Panc1 (cell line): ENCODE measurements at regions not wholly inside any gene's neighbourhood (a gene's known extent, or its start where the extent isn't known, plus 50 kb on each side); places are given as distances from the start of the nearest gene placed in this dataset.

Experiments used
- ATAC-seq: fragments of 200-7000 bp; cut with Tn5 transposase; 2 replicates; pipeline ENCODE4 v1.9.1; 2020; ENCODE audit warnings: mild to moderate bottlenecking, moderate library complexity
- BruUV-seq: library from RNA; stranded (reverse); fragments of 400-500 nt; replicated peaks from 2 replicates; lab custom pipeline; 2021; lab: Mats Ljungman, UMichigan
- CTCF ChIA-PET: fragments of 300-600 bp; sonication (Branson Sonifier 250); formaldehyde crosslinking; loops from one replicate; lab custom pipeline; 2022; ENCODE audit warnings: antibody characterized with exemption; lab: Charles Lee
- POLR2A ChIA-PET: fragments of 300-600 bp; sonication (Branson Sonifier 250); formaldehyde crosslinking; loops from one replicate; lab custom pipeline; 2022; ENCODE audit warnings: antibody characterized with exemption; lab: Charles Lee
- DNase-seq: peaks from one replicate; pipeline ENCODE4 v3.0.0-alpha.2; 2010; ENCODE audit warnings: low read depth, low spot score
- H3K27ac ChIP-seq: 2 replicates; pipeline ENCODE4 v1.5.1; 2011; ENCODE audit warnings: mild to moderate bottlenecking, low read length, inconsistent platforms
- H3K27me3 ChIP-seq: fragments of 200-500 bp; sonication (Bioruptor generic); 2 replicates; pipeline ENCODE4 v1.6.0; 2014; ENCODE audit warnings: low read length, inconsistent platforms; ENCODE audit not compliant: control insufficient read depth, insufficient read depth
- H3K36me3 ChIP-seq: fragments of 200-500 bp; sonication (Bioruptor generic); 2 replicates; pipeline ENCODE4 v1.5.1; 2014; ENCODE audit warnings: inconsistent platforms, mild to moderate bottlenecking, low read length, moderate library complexity; ENCODE audit not compliant: control insufficient read depth, insufficient read depth
- H3K4me1 ChIP-seq: 2 replicates; pipeline ENCODE4 v1.5.1; 2011; ENCODE audit warnings: inconsistent platforms, mild to moderate bottlenecking, low read length, moderate library complexity; ENCODE audit not compliant: control insufficient read depth, insufficient read depth
- H3K4me3 ChIP-seq, 2 experiments: 2 replicates each; pipeline ENCODE4 v1.5.1; 2011 to 2012; ENCODE audit warnings: low read depth in 2 of 2, low read length in 2 of 2, mild to moderate bottlenecking in 2 of 2, inconsistent platforms in 1 of 2, moderate library complexity in 1 of 2
- H3K9me3 ChIP-seq: fragments of 200-500 bp; sonication (Bioruptor generic); 2 replicates; pipeline ENCODE4 v1.5.1; 2014; ENCODE audit warnings: low read depth, mild to moderate bottlenecking, inconsistent platforms, low read length, moderate library complexity; ENCODE audit not compliant: control insufficient read depth, insufficient read depth
- POLR2AphosphoS5 ChIP-seq: IDR thresholded peaks from 2 replicates; pipeline ENCODE4 v1.6.1; 2012; ENCODE audit warnings: mild to moderate bottlenecking, low read depth, low read length, moderate library complexity
- SIN3A ChIP-seq: IDR thresholded peaks from 2 replicates; pipeline ENCODE4 v1.6.1; 2012; ENCODE audit warnings: low read depth, mild to moderate bottlenecking, low read length, moderate library complexity, borderline replicate concordance; ENCODE audit not compliant: insufficient read depth
- TCF7L2 ChIP-seq: IDR thresholded peaks from 2 replicates; pipeline ENCODE4 v1.6.1; 2011; ENCODE audit warnings: mild to moderate bottlenecking, low read depth, low read length, inconsistent platforms
- in situ Hi-C: cut with HindIII; loops from 2 replicates; pipeline ENCODE4 v1.10.0; 2016; ENCODE audit warnings: low sequenced_read_pairs, low pct_unique_long_range_greater_than_20kb
- intact Hi-C: fragments of 100-400 bp; cut with micrococcal nuclease; formaldehyde crosslinking; loops from one replicate; pipeline ENCODE4 v1.10.0; 2022; ENCODE audit not compliant: unreplicated experiment
- TF ChIP-seq, protein P1 (sequence below): fragments of 450-650 bp; IDR thresholded peaks from 2 replicates; pipeline ENCODE4 v1.5.1; 2017; ENCODE audit warnings: mild to moderate bottlenecking
- TF ChIP-seq, protein P2 (sequence below), 2 experiments: IDR thresholded peaks; 2 replicates each; pipeline ENCODE4 v1.6.1; 2011 to 2012; ENCODE audit warnings: low read depth in 2 of 2, control low read depth in 1 of 2, low read length in 1 of 2, mild to moderate bottlenecking in 1 of 2, moderate library complexity in 1 of 2; ENCODE audit not compliant: insufficient read depth in 1 of 2

GRCh38 chr2:175500255-175500654, 318.7 kb upstream of the ATP5MC3 start:
- H3K4me3 ChIP-seq = no peak overlapping the region
- in situ Hi-C loops = no loop called here
- no peaks in the 10 kb centered on the region for H3K9me3 ChIP-seq
- no peaks in the 10 kb centered on the region for H3K4me1 ChIP-seq
- no peak for DNase-seq
- POLR2A ChIA-PET = no interaction called here
- CTCF ChIA-PET = interaction anchor here (0.5 kb wide), 1 partner anchor 238 kb away, joined by 9 read pairs; no protein-coding TSS in a partner anchor
- no peaks in the 10 kb centered on the region for H3K27me3 ChIP-seq
- TF ChIP-seq POLR2AphosphoS5 = no peak
- TF ChIP-seq, protein P1, sequence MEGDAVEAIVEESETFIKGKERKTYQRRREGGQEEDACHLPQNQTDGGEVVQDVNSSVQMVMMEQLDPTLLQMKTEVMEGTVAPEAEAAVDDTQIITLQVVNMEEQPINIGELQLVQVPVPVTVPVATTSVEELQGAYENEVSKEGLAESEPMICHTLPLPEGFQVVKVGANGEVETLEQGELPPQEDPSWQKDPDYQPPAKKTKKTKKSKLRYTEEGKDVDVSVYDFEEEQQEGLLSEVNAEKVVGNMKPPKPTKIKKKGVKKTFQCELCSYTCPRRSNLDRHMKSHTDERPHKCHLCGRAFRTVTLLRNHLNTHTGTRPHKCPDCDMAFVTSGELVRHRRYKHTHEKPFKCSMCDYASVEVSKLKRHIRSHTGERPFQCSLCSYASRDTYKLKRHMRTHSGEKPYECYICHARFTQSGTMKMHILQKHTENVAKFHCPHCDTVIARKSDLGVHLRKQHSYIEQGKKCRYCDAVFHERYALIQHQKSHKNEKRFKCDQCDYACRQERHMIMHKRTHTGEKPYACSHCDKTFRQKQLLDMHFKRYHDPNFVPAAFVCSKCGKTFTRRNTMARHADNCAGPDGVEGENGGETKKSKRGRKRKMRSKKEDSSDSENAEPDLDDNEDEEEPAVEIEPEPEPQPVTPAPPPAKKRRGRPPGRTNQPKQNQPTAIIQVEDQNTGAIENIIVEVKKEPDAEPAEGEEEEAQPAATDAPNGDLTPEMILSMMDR = no peak
- no peak for TF ChIP-seq TCF7L2
- TF ChIP-seq, protein P2, sequence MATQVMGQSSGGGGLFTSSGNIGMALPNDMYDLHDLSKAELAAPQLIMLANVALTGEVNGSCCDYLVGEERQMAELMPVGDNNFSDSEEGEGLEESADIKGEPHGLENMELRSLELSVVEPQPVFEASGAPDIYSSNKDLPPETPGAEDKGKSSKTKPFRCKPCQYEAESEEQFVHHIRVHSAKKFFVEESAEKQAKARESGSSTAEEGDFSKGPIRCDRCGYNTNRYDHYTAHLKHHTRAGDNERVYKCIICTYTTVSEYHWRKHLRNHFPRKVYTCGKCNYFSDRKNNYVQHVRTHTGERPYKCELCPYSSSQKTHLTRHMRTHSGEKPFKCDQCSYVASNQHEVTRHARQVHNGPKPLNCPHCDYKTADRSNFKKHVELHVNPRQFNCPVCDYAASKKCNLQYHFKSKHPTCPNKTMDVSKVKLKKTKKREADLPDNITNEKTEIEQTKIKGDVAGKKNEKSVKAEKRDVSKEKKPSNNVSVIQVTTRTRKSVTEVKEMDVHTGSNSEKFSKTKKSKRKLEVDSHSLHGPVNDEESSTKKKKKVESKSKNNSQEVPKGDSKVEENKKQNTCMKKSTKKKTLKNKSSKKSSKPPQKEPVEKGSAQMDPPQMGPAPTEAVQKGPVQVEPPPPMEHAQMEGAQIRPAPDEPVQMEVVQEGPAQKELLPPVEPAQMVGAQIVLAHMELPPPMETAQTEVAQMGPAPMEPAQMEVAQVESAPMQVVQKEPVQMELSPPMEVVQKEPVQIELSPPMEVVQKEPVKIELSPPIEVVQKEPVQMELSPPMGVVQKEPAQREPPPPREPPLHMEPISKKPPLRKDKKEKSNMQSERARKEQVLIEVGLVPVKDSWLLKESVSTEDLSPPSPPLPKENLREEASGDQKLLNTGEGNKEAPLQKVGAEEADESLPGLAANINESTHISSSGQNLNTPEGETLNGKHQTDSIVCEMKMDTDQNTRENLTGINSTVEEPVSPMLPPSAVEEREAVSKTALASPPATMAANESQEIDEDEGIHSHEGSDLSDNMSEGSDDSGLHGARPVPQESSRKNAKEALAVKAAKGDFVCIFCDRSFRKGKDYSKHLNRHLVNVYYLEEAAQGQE (IDR thresholded peaks at IDR 0.05; ENCODE audit: insufficient read depth in 1 of 2, low read depth in 2 of 2, low read length in 1 of 2) = no peak
- TF ChIP-seq SIN3A = no peak
- no peaks in the 10 kb centered on the region for H3K36me3 ChIP-seq
- no peak for ATAC-seq
- BruUV-seq = no TSS peak
- intact Hi-C loops = no loop called here
- no peak overlapping the region for H3K27ac ChIP-seq

DNA sequence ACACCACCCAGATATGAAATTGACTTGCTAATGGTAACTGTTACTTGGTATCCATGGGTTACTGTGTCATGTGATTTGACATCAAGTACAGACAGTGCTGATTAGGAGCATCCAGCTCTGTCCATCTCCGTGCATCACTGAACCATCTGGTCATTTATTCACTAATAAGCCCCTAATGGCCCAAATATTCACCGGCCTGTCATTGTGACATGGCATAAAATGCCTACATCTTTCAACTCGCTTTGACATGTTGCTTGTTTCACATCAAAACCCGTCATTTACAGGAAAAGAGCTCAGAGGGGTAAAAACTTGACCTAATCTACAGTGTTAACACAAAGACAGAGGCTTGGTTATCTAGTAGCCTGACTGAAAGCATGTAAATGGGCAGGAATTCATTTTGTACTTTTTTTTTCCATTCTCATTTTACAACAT, 308.9 kb upstream of the ATP5MC3 start:
- ChIA-PET CTCF (no interaction called here), POLR2A (no interaction called here)
- in situ Hi-C loops = no loop called here
- intact Hi-C loops = no loop called here
- Histone ChIP-seq H3K27me3 (no peaks in the 10 kb centered on the region), H3K27ac (no peak overlapping the region), H3K9me3 (no peaks in the 10 kb centered on the region), H3K4me3 (no peak overlapping the region), H3K4me1 (no peaks in the 10 kb centered on the region), H3K36me3 (no peaks in the 10 kb centered on the region)
- BruUV-seq = no TSS peak
- TF ChIP-seq TCF7L2 = no peak
- TF ChIP-seq, protein P1 = no peak
- TF ChIP-seq, protein P2 (IDR thresholded peaks at IDR 0.05; ENCODE audit: insufficient read depth in 1 of 2, low read depth in 2 of 2, low read length in 1 of 2) = no peak
- no peak for DNase-seq
- ATAC-seq = no peak
